Dedifferentiated amniotic fluid mesenchymal stem cell (primary cell): ENCODE measurements at regions not wholly inside any gene's neighbourhood (a gene's known extent, or its start where the extent isn't known, plus 50 kb on each side); places are given as distances from the start of the nearest gene placed in this dataset.

Experiments used
- DNase-seq: peaks from one replicate; pipeline ENCODE4 v3.0.0-alpha.2; 2016; ENCODE audit errors: extremely low spot score

GRCh38 chr13:24081387-24081786, 79.1 kb upstream of the SPATA13 start:
- DNase-seq: no peak

DNA sequence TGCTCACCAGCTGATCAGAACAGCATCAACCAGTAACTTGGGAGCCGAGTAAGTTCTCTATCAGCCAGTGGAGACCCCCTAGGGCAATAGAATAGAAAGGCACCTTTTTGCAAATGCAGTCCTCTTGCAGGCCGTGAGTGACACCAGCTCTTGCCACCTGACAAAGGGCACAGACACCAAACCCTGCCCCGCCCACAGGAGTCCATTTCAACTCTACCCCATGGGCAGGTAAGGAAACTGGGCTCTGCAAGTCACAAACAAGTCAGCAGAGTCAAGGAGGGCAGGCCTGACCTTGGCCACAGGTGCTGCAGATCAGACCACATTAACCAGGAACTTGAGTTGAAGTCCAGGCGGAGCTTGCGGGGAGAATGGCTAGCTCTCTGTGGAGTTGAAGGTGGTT, 77.4 kb upstream of the SPATA13 start:
- DNase-seq: no peak

- no peak for DNase-seq
Observed at GRCh38 chr13:24083722-24084421, 76.6 kb upstream of the SPATA13 start.

DNA sequence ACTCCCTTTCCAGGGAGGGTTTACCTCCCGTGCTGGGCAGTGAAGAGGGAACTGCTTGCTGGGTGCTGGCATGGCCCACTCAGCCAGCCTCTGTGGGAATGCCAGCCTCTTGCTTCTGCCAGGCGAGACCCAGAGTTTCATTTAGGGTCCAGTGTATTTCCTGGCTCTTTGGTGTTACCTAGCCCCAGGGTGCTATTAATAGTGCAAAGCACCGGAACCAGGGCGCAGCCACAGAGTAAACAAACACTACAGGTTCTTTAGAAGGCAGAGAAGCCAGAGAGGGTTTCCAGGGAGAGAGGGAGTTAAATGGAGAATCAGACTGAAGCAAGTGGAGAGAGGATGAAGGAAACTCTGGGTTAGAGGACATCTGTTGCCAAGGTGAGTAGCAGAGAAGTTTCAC, 74.9 kb upstream of the SPATA13 start:
- no peak for DNase-seq

GRCh38 chr13:24086642-24087041, 73.9 kb upstream of the SPATA13 start:
- no peak for DNase-seq

- no peak for DNase-seq
Observed at GRCh38 chr13:24087605-24088225, 72.8 kb upstream of the SPATA13 start.

DNA sequence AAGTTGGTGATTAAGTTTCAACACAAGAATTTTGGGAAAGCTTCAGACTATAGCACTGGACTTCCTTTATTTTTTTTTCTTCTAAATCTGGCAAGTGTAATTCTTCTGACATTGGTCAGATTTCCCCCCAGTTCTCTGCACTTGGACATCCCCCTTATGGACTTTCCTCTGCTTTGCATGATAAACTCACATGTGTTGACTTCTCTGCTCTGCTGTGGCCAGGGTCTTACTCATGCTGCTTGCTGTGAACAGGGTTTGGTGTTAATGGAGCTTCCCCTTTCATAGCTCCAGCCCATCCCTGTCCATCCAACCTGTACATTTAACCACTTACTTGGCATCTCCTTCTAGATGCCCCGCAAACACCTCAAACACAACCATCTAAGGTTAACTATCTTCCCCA, 70.5 kb upstream of the SPATA13 start:
- no peak for DNase-seq

DNA sequence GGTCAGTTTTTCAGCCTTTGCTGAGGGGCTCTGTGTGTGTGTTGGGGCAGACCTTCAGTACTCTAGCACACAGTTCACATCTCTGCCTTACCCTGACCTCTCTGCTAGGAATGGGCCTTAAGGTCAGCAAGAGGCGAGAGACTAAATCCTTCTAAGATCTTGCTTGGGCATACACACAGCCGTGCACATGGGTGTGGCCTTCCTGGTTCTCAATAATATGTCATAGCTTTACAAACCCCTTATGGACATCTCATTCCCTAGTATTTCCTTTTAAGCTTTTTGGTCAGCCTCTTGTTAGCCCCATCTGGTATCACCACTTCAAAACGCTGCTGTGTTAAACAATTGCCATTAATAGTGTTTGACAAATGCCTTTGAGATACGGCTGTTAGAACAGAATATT, 69.4 kb upstream of the SPATA13 start:
- DNase-seq: no peak

GRCh38 chr13:24092108-24092507, 68.4 kb upstream of the SPATA13 start:
- no peak for DNase-seq

- no peak for DNase-seq
Observed at GRCh38 chr13:24093047-24093446, 67.5 kb upstream of the SPATA13 start.

DNA sequence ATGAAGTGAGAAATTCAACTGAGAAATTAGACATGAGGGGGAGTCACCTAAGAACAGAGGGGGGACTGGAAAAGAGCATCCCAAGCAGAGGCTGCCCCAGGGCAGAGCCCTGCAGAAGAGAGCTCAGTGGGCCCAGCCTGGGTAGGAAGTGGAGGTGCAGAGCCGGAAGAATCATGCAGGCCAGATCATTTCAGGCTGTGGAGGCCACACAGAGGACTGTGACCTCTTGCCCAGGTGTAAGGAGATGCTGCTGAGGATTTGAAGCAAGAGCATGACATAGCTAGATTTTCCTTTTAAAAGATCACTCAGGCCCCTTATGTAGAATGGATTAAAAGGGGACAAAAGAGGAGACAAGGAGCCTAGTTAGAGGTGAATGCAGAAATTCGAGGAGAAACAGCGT, 63.9 kb upstream of the SPATA13 start:
- DNase-seq: no peak

GRCh38 chr13:24097064-24097463, 63.5 kb upstream of the SPATA13 start:
- DNase-seq: no peak

DNA sequence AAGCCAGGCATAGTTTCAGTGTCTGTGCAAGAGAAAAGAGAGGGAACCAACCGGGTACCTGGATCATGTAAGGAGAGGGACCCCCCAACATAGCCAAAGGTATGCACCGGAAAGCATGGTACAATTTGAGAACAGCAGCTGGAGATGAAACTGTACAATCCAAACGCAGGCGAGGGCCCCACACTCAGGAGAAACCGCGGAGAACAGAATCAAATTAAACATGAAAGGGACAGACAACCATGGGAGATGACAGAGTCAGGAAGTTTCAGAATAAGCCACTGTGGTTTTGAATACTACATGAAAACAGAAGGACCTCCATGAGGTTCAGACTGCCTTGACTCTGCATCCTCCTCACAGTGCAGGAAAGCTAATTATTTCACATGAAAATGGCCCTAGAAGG, 62.9 kb upstream of the SPATA13 start:
- DNase-seq: no peak

DNA sequence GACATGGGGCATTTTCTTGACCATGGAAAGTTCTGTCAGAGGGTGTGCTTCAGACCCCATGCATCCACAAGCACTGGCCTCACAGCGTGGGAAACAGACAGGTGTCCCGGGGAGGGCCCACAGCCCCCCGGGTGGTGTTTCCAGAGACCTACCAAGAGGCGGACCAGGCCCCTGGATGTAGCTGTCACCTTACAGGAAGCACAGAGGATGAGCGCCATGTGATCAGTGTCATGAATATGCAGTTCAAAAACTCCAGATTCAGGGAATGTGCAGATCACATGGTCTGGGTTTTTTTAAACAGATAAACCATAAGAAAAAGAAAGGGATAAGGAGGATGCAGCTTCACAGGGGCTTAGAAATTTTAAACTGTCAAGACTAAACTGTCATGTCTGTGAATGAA, 61.0 kb upstream of the SPATA13 start:
- no peak for DNase-seq

- no peak for DNase-seq
Observed at GRCh38 chr13:24100188-24100587, 60.3 kb upstream of the SPATA13 start.

GRCh38 chr13:24103782-24104372, 56.6 kb upstream of the SPATA13 start:
- DNase-seq: no peak

DNA sequence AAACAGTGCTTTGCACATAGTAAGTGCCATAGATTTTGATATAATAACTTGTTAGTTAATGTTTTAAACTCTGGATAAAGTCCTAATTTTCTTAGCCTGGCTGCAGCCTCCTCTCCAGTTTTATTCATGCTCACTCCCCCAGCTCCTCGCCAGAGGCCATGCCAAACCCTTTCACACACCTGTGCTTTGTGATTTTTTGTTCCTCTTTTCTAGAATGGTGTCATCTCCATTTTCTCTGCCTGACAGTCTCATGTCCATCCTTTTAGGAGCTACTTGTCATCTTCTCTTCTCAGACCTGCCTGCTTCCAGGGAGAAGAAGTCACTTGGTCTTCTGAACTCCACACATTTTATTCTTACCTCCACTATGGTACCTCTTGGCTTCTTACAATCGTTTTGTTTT, 55.8 kb upstream of the SPATA13 start:
- no peak for DNase-seq

DNA sequence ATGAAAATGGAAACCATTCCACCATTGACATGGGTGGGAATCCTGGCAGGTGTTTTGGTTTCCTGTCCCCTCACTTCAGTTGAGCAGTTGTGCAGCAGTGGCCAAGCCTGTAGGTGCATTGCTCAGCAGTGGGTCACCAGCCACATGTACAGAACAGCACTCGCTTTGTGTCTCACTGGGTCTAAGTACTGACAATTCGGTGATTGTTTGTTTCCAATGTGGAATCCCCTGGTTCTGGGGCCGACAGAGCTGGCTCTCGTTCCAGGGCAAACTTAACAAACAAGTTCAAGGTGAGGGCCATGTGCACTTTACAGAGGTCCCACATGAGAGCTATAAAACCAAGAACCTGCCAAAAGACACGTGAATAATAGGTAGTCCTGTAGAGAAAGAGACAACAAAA, 54.1 kb upstream of the SPATA13 start:
- DNase-seq: no peak

- DNase-seq: no peak
Observed at GRCh38 chr13:24107955-24108614, 52.4 kb upstream of the SPATA13 start.

DNA sequence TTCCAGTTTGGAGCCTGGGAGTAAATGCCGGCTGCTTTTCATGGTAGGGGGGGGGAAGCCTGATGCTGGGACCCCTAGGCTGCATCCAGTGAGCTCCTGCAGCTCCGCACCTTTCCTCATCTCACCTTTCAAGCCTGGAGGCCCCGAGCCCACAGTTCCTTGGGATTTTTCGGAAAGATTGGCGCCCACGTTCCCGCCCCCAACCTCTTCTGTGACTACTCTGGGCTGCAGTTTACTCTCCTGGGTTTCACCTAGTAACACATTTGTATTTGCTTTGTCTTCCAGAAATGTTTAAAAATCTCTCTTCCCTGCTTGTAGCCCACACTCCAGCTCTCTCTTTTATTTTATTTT, 51.9 kb upstream of the SPATA13 start:
- no peak for DNase-seq

DNA sequence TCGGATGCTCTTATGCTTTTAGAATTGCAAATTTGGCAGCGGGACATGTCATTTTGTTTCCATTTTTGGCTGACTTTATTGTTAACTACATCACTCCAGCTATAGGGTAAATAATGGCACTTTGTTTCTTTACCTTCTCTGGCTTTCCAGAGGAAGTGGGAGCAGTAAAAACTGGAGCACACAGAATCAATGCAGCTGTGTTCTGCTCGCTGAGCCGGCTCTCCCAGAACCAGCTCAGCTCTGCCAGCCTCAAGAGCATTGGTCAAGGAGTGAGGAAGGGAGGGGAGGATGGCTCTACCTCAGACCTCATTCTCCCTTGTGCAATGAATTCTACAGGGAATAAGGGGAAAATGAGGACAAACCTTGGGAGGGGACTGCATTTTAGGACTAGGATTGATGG, 50.5 kb upstream of the SPATA13 start:
- no peak for DNase-seq
